ENCODE measurements at regions not wholly inside any gene's neighbourhood (a gene's known extent, or its start where the extent isn't known, plus 50 kb on each side); places are given as distances from the start of the nearest gene placed in this dataset.

- no peak for TF ChIP-seq SRF (IDR thresholded peaks at IDR 0.05; ENCODE audit: low read depth)
- ChIA-PET RAD21 (ENCODE audit: low non-redundant PET in 1 of 2, low total read pairs in 2 of 2, uncharacterized antibody in 2 of 2, unreplicated experiment in 2 of 2) (no interaction called here), CTCF (no interaction called here), POLR2A (no interaction called here)
- Histone ChIP-seq H3K4me2 (ENCODE audit: low read length) (no peak overlapping the region), H4K20me1 (ENCODE audit: insufficient read depth) (no peaks in the 10 kb centered on the region), H3K9ac (ENCODE audit: low read length) (no peak overlapping the region), H3K36me3 (ENCODE audit: control insufficient read depth in 1 of 2, insufficient read depth in 2 of 2, low read length in 2 of 2) (no peaks in the 10 kb centered on the region), H3K4me3 (replicated peaks in 1 of 2; ENCODE audit: low read depth in 1 of 2, low read length in 2 of 2) (no peak overlapping the region), H3K4me1 (ENCODE audit: control insufficient read depth in 1 of 2, insufficient read depth in 2 of 2, low read length in 2 of 2) (no peaks in the 10 kb centered on the region), H3K79me2 (ENCODE audit: insufficient read depth, low read length) (no peaks in the 10 kb centered on the region), H2AFZ (ENCODE audit: low read depth, low read length, poor library complexity, severe bottlenecking) (no peak overlapping the region), H3K27ac (ENCODE audit: low read depth, low read length) (no peak overlapping the region), H3K9me2 (ENCODE audit: insufficient read depth) (no peaks in the 10 kb centered on the region), H3K27me3 (ENCODE audit: insufficient read depth, low read length) (0 out of 2 replicates have a peak, but pooled peaks cover 3% of the 10 kb centered on the region), H3K9me3 (ENCODE audit: control insufficient read depth in 1 of 2, insufficient read depth in 1 of 2, low read depth in 1 of 2, low read length in 2 of 2) (no peaks in the 10 kb centered on the region)
- DNase-seq (ENCODE audit: low read depth, low spot score), result no peak
- intact Hi-C loops (cut with micrococcal nuclease), result no loop called here
- ATAC-seq, result no peak
- BruUV-seq (replicated peaks), result no TSS peak
Observed at GRCh38 chr4:54877006-54877405, 219.2 kb downstream of the KIT start.

DNA sequence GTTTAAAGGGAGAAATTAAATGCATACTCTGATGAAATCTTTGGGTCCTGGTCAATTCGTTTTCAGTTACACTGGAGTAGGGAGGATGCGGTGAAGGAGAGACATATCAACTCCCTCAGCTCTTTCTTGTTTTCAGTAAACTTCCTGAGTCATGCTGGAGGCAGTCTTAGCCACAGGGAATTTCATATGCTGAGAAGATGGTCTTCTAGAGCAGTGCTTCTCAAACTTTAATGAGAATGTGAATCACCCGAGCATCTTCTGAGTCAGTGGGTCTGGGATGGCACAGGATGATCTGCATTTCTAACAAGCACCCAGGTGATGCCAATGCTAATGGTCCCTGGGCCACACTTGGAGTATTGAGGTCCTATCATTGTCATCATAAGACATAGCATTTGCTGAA is 214.5 kb downstream of the KIT start:
- Histone ChIP-seq H3K9ac (ENCODE audit: low read length) (no peak overlapping the region), H2AFZ (ENCODE audit: low read depth, low read length, poor library complexity, severe bottlenecking) (no peak overlapping the region), H3K9me2 (ENCODE audit: insufficient read depth) (no peaks in the 10 kb centered on the region), H3K27ac (ENCODE audit: low read depth, low read length) (no peak overlapping the region), H3K4me1 (ENCODE audit: control insufficient read depth in 1 of 2, insufficient read depth in 2 of 2, low read length in 2 of 2) (no peaks in the 10 kb centered on the region), H4K20me1 (ENCODE audit: insufficient read depth) (no peaks in the 10 kb centered on the region), H3K9me3 (ENCODE audit: control insufficient read depth in 1 of 2, insufficient read depth in 1 of 2, low read depth in 1 of 2, low read length in 2 of 2) (no peaks in the 10 kb centered on the region), H3K27me3 (ENCODE audit: insufficient read depth, low read length) (no peaks in the 10 kb centered on the region), H3K36me3 (ENCODE audit: control insufficient read depth in 1 of 2, insufficient read depth in 2 of 2, low read length in 2 of 2) (no peaks in the 10 kb centered on the region), H3K79me2 (ENCODE audit: insufficient read depth, low read length) (no peaks in the 10 kb centered on the region), H3K4me2 (ENCODE audit: low read length) (no peak overlapping the region), H3K4me3 (replicated peaks in 1 of 2; ENCODE audit: low read depth in 1 of 2, low read length in 2 of 2) (no peak overlapping the region)
- DNase-seq (ENCODE audit: low read depth, low spot score) (no peak), ATAC-seq (no peak)
- intact Hi-C loops (cut with micrococcal nuclease), result no loop called here
- no TSS peak for BruUV-seq (replicated peaks)
- ChIA-PET CTCF (no interaction called here), POLR2A (no interaction called here), RAD21 (ENCODE audit: low non-redundant PET in 1 of 2, low total read pairs in 2 of 2, uncharacterized antibody in 2 of 2, unreplicated experiment in 2 of 2) (no interaction called here)
- TF ChIP-seq ELF1 (IDR thresholded peaks at IDR 0.05; ENCODE audit: borderline replicate concordance, low read depth), result no peak
- no peak for TF ChIP-seq ZFX (IDR thresholded peaks at IDR 0.05)
- no peak for TF ChIP-seq SP1 (IDR thresholded peaks at IDR 0.05; ENCODE audit: low read depth)
- no peak for TF ChIP-seq JUND (IDR thresholded peaks at IDR 0.05)
- no peak for TF ChIP-seq CTCF (IDR thresholded peaks at IDR 0.05 in 2 of 3, conservative IDR thresholded peaks at IDR 0.05 in 1 of 3; ENCODE audit: borderline replicate concordance in 1 of 3, insufficient read depth in 1 of 3, low read depth in 2 of 3, low read length in 2 of 3)
- TF ChIP-seq, protein P1, sequence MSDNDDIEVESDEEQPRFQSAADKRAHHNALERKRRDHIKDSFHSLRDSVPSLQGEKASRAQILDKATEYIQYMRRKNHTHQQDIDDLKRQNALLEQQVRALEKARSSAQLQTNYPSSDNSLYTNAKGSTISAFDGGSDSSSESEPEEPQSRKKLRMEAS (IDR thresholded peaks at IDR 0.05), result no peak
- TF ChIP-seq, protein P2, sequence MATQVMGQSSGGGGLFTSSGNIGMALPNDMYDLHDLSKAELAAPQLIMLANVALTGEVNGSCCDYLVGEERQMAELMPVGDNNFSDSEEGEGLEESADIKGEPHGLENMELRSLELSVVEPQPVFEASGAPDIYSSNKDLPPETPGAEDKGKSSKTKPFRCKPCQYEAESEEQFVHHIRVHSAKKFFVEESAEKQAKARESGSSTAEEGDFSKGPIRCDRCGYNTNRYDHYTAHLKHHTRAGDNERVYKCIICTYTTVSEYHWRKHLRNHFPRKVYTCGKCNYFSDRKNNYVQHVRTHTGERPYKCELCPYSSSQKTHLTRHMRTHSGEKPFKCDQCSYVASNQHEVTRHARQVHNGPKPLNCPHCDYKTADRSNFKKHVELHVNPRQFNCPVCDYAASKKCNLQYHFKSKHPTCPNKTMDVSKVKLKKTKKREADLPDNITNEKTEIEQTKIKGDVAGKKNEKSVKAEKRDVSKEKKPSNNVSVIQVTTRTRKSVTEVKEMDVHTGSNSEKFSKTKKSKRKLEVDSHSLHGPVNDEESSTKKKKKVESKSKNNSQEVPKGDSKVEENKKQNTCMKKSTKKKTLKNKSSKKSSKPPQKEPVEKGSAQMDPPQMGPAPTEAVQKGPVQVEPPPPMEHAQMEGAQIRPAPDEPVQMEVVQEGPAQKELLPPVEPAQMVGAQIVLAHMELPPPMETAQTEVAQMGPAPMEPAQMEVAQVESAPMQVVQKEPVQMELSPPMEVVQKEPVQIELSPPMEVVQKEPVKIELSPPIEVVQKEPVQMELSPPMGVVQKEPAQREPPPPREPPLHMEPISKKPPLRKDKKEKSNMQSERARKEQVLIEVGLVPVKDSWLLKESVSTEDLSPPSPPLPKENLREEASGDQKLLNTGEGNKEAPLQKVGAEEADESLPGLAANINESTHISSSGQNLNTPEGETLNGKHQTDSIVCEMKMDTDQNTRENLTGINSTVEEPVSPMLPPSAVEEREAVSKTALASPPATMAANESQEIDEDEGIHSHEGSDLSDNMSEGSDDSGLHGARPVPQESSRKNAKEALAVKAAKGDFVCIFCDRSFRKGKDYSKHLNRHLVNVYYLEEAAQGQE (IDR thresholded peaks at IDR 0.05; ENCODE audit: low read depth), result no peak
- TF ChIP-seq ZNF274 (IDR thresholded peaks at IDR 0.05; ENCODE audit: low read depth, low read length), result no peak
- no peak for TF ChIP-seq CEBPB (IDR thresholded peaks at IDR 0.05; ENCODE audit: low read depth)
- TF ChIP-seq CBX3 (IDR thresholded peaks at IDR 0.05; ENCODE audit: low read depth), result no peak
- TF ChIP-seq POLR2AphosphoS5 (IDR thresholded peaks at IDR 0.05; ENCODE audit: low read depth, low read length), result no peak
